SK-N-SH (cell line): ENCODE measurements at regions not wholly inside any gene's neighbourhood (a gene's known extent, or its start where the extent isn't known, plus 50 kb on each side); places are given as distances from the start of the nearest gene placed in this dataset.

ENCODE experiments used
- CTCF ChIA-PET: fragments of 300-600, 350-600 bp; formaldehyde crosslinking; extraction: SDS; loops from one replicate; lab custom pipeline; 2021; lab: Yijun Ruan, JAX
- POLR2A ChIA-PET: fragments of 350-600 bp; sonication (Branson Sonifier 250); formaldehyde crosslinking; extraction: SDS; loops from one replicate; lab custom pipeline; 2020; ENCODE audit warnings: antibody characterized with exemption, inconsistent platforms; lab: Yijun Ruan, JAX
- DNase-seq: peaks from one replicate; pipeline ENCODE4 v3.0.0; 2012
- H2AFZ ChIP-seq: fragments of 200-600 bp; sonication (generic); 2 replicates; pipeline ENCODE4 v1.8.1; 2016; ENCODE audit warnings: antibody characterized with exemption, mild to moderate bottlenecking, low read depth
- H3F3A ChIP-seq: fragments of 200-600 bp; sonication (generic); replicated peaks from 2 replicates; pipeline ENCODE3; 2016; ENCODE audit warnings: antibody characterized with exemption, mild to moderate bottlenecking; ENCODE audit not compliant: insufficient read depth
- H3K27ac ChIP-seq, 2 experiments: fragments of 200-500 bp in 1 of 2; fragments of 200-600 bp in 1 of 2; sonication (Bioruptor generic) in 1 of 2; sonication (generic), shearing (Covaris generic) in 1 of 2; 2 replicates each; pipeline versions ENCODE4 v1.5.1 to v1.6.1; 2014 to 2016; ENCODE audit warnings: low read depth in 2 of 2, inconsistent platforms in 1 of 2, low read length in 1 of 2, mild to moderate bottlenecking in 1 of 2, mixed read lengths in 1 of 2
- H3K27me3 ChIP-seq: fragments of 200-600 bp; sonication (generic), shearing (Covaris generic); 2 replicates; pipeline ENCODE4 v1.6.1; 2016; ENCODE audit warnings: mixed run types; ENCODE audit not compliant: insufficient read depth
- H3K36me3 ChIP-seq, 2 experiments: fragments of 200-500 bp in 1 of 2; fragments of 200-600 bp in 1 of 2; sonication (Bioruptor generic) in 1 of 2; sonication (generic) in 1 of 2; replicated peaks in 1 of 2; 2 replicates each; pipeline versions ENCODE3 to v1.5.1; 2014 to 2016; ENCODE audit warnings: low read length in 1 of 2, mild to moderate bottlenecking in 1 of 2; ENCODE audit not compliant: insufficient read depth in 2 of 2, control insufficient read depth in 1 of 2
- H3K4me1 ChIP-seq, 2 experiments: fragments of 200-500 bp in 1 of 2; fragments of 200-600 bp in 1 of 2; sonication (Bioruptor generic) in 1 of 2; sonication (generic), shearing (Covaris generic) in 1 of 2; 2 replicates each; pipeline versions ENCODE4 v1.5.1 to v1.6.1; 2014 to 2016; ENCODE audit warnings: low read depth in 1 of 2, low read length in 1 of 2, mixed run types in 1 of 2; ENCODE audit not compliant: insufficient read depth in 2 of 2, control insufficient read depth in 1 of 2
- H3K4me2 ChIP-seq: fragments of 200-600 bp; sonication (generic), shearing (Covaris generic); 2 replicates; pipeline ENCODE4 v1.6.1; 2017; ENCODE audit warnings: mixed run types
- H3K4me3 ChIP-seq, 2 experiments: fragments of 200-500 bp in 1 of 2; fragments of 200-600 bp in 1 of 2; sonication (Bioruptor generic) in 1 of 2; sonication (generic), shearing (Covaris generic) in 1 of 2; 2 replicates each; pipeline versions ENCODE4 v1.5.1 to v1.8.1; 2014 to 2016; ENCODE audit warnings: low read depth in 2 of 2, inconsistent platforms in 1 of 2, low read length in 1 of 2, mild to moderate bottlenecking in 1 of 2, mixed read lengths in 1 of 2, moderate library complexity in 1 of 2
- H3K79me2 ChIP-seq: fragments of 200-600 bp; sonication (generic); 2 replicates; pipeline ENCODE4 v1.8.1; 2017; ENCODE audit warnings: mild to moderate bottlenecking; ENCODE audit not compliant: insufficient read depth
- H3K9ac ChIP-seq: fragments of 200-600 bp; sonication (generic); 2 replicates; pipeline ENCODE4 v1.6.1; 2017; ENCODE audit warnings: mixed run types
- H3K9me2 ChIP-seq: fragments of 200-600 bp; sonication (generic); 2 replicates; pipeline ENCODE4 v1.6.1; 2017; ENCODE audit warnings: mixed run types
- H3K9me3 ChIP-seq: fragments of 200-600 bp; sonication (generic); 2 replicates; pipeline ENCODE4 v1.6.1; 2017; ENCODE audit warnings: mixed run types, mild to moderate bottlenecking, moderate library complexity
- H4K20me1 ChIP-seq: fragments of 200-600 bp; sonication (generic); 2 replicates; pipeline ENCODE4 v1.6.1; 2017; ENCODE audit warnings: mild to moderate bottlenecking, mixed run types; ENCODE audit not compliant: insufficient read depth
- ELF1 ChIP-seq: IDR thresholded peaks from 2 replicates; pipeline ENCODE4 v1.4.0; 2012
- EP300 ChIP-seq, 2 experiments: IDR thresholded peaks; 2 replicates each; pipeline versions ENCODE4 v1.4.0 to v1.6.1; 2012; ENCODE audit warnings: borderline replicate concordance in 1 of 2, low read depth in 1 of 2, low read length in 1 of 2
- FOXJ3 ChIP-seq: sonication (generic); formaldehyde crosslinking; IDR thresholded peaks from 2 replicates; pipeline ENCODE4 v1.5.1; 2020; ENCODE audit warnings: mild to moderate bottlenecking, missing genetic modification reagents
- GABPA ChIP-seq: IDR thresholded peaks from 2 replicates; pipeline ENCODE4 v1.4.0; 2012; ENCODE audit warnings: low read depth, mild to moderate bottlenecking
- MEF2A ChIP-seq: IDR thresholded peaks from 2 replicates; pipeline ENCODE4 v1.4.0; 2012; ENCODE audit warnings: low read depth, borderline replicate concordance
- NFIC ChIP-seq: IDR thresholded peaks from 2 replicates; pipeline ENCODE4 v1.4.0; 2012; ENCODE audit warnings: borderline replicate concordance
- RCOR1 ChIP-seq: fragments of 150-350 bp; IDR thresholded peaks from 2 replicates; pipeline ENCODE4 v1.6.1; 2017; ENCODE audit warnings: antibody characterized with exemption, low read length
- RFX5 ChIP-seq: IDR thresholded peaks from 2 replicates; pipeline ENCODE4 v1.6.1; 2012; ENCODE audit warnings: mild to moderate bottlenecking, improper control_type of control experiment, low read length
- SMC3 ChIP-seq: IDR thresholded peaks from 2 replicates; pipeline ENCODE4 v1.6.1; 2012; ENCODE audit warnings: low read depth, low read length, improper control_type of control experiment
- ZBTB33 ChIP-seq: IDR thresholded peaks from 2 replicates; pipeline ENCODE4 v1.4.0; 2012; ENCODE audit warnings: low read depth, borderline replicate concordance
- WGBS: methylation state at CpG from one replicate; pipeline ENCODE4 v1.1.6; 2017; ENCODE audit warnings: low lambda C conversion rate; 5-methylcytosine and 5-hydroxymethylcytosine counted together
- TF ChIP-seq, protein P1 (sequence below): fragments of 150-350 bp; IDR thresholded peaks from 2 replicates; pipeline ENCODE4 v1.6.1; 2016; ENCODE audit warnings: mild to moderate bottlenecking, low read depth, low read length
- TF ChIP-seq, protein P2 (sequence below): IDR thresholded peaks from 2 replicates; pipeline ENCODE4 v1.4.0; 2012; ENCODE audit warnings: low read depth
- TF ChIP-seq, protein P3 (sequence below): fragments of 200-600 bp; sonication (generic); IDR thresholded peaks from 2 replicates; pipeline ENCODE4 v1.6.1; 2017; ENCODE audit warnings: antibody characterized with exemption, mild to moderate bottlenecking, moderate library complexity

DNA sequence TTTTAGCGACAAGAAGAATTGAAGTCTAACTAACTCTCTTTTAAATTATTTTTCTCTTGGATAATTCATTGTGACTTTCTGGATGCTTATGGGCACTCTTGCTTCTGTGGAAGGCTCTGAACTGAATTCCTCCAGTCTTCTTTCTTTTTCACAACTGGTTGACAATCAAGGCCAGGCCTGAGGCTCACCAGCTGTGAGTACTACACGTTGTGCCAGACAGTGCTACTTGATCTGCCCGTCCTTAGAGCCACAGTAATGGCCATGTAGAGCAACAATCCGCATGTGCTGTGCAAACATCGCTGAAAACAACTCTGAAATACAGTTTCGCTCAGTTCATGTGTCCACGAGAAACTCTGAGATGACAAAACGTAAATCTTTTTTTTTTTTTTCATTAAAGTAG lies 1336.3 kb upstream of the AGA start (continued):
- TF ChIP-seq, protein P1, sequence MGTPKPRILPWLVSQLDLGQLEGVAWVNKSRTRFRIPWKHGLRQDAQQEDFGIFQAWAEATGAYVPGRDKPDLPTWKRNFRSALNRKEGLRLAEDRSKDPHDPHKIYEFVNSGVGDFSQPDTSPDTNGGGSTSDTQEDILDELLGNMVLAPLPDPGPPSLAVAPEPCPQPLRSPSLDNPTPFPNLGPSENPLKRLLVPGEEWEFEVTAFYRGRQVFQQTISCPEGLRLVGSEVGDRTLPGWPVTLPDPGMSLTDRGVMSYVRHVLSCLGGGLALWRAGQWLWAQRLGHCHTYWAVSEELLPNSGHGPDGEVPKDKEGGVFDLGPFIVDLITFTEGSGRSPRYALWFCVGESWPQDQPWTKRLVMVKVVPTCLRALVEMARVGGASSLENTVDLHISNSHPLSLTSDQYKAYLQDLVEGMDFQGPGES: no peak
- TF ChIP-seq EP300 (IDR thresholded peaks at IDR 0.05; ENCODE audit: borderline replicate concordance in 1 of 2, low read depth in 1 of 2, low read length in 1 of 2) (no peak), GABPA (no peak), SMC3 (no peak), RFX5 (no peak), FOXJ3 (CRISPR knock-in tag) (no peak)
- TF ChIP-seq, all 33 proteins: peak for 0

DNA sequence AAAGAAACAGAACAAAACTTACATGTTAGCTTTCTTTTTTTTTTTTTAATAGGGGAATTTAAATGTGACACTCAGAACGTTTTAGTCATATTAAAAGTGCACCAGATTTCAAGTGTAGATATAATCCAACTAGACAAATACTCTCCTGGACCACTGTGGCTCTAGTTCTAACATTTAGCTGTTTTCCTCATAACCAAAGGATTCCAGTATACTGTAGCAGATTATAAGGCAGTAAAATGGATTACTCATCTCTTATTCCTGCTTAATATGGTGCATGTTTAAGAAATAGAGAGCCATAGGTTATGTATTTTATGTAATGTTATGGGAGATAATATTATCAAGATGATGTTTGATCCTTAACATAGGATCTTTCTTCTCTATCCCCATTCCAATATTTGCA lies 1339.5 kb upstream of the AGA start:
- H3K4me1 ChIP-seq: no peaks in the 10 kb centered on the region
- H3K9me3 ChIP-seq: no peaks in the 10 kb centered on the region
- H3F3A ChIP-seq: no peaks in the 10 kb centered on the region
- H3K9ac ChIP-seq: no peak overlapping the region
- H3K4me2 ChIP-seq: no peak overlapping the region
- no peaks in the 10 kb centered on the region for H3K36me3 ChIP-seq
- no peak for TF ChIP-seq ELF1
- TF ChIP-seq NFIC: no peak
- TF ChIP-seq RCOR1: no peak
- TF ChIP-seq, protein P2, sequence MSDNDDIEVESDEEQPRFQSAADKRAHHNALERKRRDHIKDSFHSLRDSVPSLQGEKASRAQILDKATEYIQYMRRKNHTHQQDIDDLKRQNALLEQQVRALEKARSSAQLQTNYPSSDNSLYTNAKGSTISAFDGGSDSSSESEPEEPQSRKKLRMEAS: no peak
- no peak for TF ChIP-seq ZBTB33
- no peak for TF ChIP-seq MEF2A
- TF ChIP-seq FOXJ3 (CRISPR knock-in tag): no peak
- TF ChIP-seq, protein P3, sequence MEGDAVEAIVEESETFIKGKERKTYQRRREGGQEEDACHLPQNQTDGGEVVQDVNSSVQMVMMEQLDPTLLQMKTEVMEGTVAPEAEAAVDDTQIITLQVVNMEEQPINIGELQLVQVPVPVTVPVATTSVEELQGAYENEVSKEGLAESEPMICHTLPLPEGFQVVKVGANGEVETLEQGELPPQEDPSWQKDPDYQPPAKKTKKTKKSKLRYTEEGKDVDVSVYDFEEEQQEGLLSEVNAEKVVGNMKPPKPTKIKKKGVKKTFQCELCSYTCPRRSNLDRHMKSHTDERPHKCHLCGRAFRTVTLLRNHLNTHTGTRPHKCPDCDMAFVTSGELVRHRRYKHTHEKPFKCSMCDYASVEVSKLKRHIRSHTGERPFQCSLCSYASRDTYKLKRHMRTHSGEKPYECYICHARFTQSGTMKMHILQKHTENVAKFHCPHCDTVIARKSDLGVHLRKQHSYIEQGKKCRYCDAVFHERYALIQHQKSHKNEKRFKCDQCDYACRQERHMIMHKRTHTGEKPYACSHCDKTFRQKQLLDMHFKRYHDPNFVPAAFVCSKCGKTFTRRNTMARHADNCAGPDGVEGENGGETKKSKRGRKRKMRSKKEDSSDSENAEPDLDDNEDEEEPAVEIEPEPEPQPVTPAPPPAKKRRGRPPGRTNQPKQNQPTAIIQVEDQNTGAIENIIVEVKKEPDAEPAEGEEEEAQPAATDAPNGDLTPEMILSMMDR: no peak
- CTCF ChIA-PET: interaction anchor here (0.6 to 1.2 kb wide), 2 partner anchors 12 to 504 kb away, joined by 3 read pairs; no protein-coding TSS in a partner anchor
- H3K79me2 ChIP-seq: no peaks in the 10 kb centered on the region
- H3K27ac ChIP-seq: no peak overlapping the region
- H4K20me1 ChIP-seq: no peaks in the 10 kb centered on the region
- no peaks in the 10 kb centered on the region for H3K27me3 ChIP-seq
- POLR2A ChIA-PET: no interaction called here
- DNase-seq: no peak
- 0% methylated on average over 1 of the region's 1 CpG for WGBS
- no peak overlapping the region for H2AFZ ChIP-seq
- H3K9me2 ChIP-seq: no peaks in the 10 kb centered on the region
- H3K4me3 ChIP-seq: no peak overlapping the region
